ENCODE measurements at regions not wholly inside any gene's neighbourhood (a gene's known extent, or its start where the extent isn't known, plus 50 kb on each side); places are given as distances from the start of the nearest gene placed in this dataset.

GRCh38 chrX:45903781-45904201, 641.4 kb downstream of the ZNF674 start:
- no peak for TF ChIP-seq POLR2A (IDR thresholded peaks at IDR 0.05; ENCODE audit: low read depth, low read length)
- TF ChIP-seq POLR2AphosphoS5 (IDR thresholded peaks at IDR 0.05; ENCODE audit: low read depth, low read length) = no peak
- no peak for TF ChIP-seq TAF1 (IDR thresholded peaks at IDR 0.05; ENCODE audit: low read depth, low read length)
